AG09319 (cell line): ENCODE measurements at regions not wholly inside any gene's neighbourhood (a gene's known extent, or its start where the extent isn't known, plus 50 kb on each side); places are given as distances from the start of the nearest gene placed in this dataset.

Experiments used
- DNase-seq: peaks from one replicate; pipeline ENCODE4 v3.0.0-alpha.2; 2010; ENCODE audit warnings: low read depth; ENCODE audit errors: extremely low read depth
- TF ChIP-seq, protein P1 (sequence below): IDR thresholded peaks from 2 replicates; pipeline ENCODE4 v1.5.1; 2011; ENCODE audit warnings: low read depth, mild to moderate bottlenecking, inconsistent platforms, low read length, moderate library complexity

DNA sequence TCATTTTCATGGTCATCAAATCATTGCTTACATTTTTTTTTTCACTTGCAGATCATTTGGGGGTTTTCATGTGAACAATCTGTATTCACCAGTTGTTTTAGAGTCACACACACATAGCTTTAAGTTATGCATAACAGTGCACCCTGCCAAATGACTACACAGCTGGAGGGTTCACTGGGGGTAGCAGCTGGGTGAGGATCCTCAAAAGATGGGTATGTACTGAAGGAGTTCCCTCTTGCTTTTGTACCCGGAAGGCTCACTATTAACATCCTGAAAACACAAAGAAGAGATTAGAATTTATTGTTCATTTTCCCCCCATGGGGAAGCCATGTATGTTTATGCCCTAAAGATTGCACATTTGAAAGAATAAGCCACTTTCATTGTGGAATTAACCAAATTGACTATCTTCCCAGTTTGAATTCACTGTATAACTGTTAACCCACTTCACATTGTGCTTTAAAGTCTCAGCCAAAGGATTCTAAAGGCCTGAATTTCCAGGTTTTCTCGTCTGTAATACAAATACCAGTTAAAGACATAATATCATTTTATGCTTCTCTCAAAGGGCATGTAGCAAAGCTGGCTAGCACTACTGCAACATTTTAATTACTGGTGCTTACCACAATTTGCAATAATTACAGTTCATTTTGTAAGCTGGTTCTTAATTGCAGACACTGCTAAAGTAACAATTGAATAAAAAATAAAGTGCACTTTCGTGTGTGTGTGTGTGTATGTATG lies 466.4 kb upstream of the MEF2C start:
- TF ChIP-seq, protein P1, sequence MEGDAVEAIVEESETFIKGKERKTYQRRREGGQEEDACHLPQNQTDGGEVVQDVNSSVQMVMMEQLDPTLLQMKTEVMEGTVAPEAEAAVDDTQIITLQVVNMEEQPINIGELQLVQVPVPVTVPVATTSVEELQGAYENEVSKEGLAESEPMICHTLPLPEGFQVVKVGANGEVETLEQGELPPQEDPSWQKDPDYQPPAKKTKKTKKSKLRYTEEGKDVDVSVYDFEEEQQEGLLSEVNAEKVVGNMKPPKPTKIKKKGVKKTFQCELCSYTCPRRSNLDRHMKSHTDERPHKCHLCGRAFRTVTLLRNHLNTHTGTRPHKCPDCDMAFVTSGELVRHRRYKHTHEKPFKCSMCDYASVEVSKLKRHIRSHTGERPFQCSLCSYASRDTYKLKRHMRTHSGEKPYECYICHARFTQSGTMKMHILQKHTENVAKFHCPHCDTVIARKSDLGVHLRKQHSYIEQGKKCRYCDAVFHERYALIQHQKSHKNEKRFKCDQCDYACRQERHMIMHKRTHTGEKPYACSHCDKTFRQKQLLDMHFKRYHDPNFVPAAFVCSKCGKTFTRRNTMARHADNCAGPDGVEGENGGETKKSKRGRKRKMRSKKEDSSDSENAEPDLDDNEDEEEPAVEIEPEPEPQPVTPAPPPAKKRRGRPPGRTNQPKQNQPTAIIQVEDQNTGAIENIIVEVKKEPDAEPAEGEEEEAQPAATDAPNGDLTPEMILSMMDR = no peak
- DNase-seq = no peak

DNA sequence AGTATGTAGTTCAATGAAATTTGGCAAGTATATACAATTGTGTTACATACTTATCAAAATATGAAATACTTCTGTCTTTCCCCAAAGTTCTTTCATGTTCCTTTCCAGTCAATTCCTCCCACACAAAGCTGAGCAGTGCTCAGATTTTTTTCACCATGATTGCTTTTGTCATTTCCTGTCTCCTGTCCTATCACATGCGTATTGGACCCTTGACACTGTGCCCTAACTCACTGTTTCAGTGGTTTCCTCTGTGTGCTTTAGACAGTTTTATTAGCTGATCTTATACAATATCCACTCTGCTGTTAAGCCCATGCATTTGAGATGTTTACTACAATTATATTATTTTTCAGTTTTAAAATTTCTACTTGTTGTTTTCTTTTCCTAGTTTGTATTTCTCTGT lies 463.6 kb upstream of the MEF2C start:
- DNase-seq = no peak
- TF ChIP-seq, protein P1 = no peak

DNA sequence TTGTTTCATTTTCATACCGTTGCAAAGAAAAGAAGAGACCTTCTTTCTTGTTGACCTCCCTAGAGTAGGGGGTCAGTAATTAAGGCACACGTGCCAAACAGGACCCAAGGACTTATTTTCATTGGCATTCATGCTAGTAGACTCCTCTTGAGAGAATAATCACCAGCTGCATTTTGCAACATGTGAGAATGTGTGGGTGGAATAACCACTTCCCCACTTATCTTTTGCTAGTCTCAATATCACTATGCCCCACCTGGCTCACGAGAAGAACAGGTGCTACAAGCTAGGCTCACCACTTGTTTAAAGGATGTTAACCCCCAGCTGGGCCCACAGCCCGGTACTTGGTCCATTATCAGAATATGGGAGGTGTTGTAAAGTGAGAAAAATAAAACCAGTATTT lies 460.7 kb upstream of the MEF2C start:
- TF ChIP-seq, protein P1 = no peak
- no peak for DNase-seq

DNA sequence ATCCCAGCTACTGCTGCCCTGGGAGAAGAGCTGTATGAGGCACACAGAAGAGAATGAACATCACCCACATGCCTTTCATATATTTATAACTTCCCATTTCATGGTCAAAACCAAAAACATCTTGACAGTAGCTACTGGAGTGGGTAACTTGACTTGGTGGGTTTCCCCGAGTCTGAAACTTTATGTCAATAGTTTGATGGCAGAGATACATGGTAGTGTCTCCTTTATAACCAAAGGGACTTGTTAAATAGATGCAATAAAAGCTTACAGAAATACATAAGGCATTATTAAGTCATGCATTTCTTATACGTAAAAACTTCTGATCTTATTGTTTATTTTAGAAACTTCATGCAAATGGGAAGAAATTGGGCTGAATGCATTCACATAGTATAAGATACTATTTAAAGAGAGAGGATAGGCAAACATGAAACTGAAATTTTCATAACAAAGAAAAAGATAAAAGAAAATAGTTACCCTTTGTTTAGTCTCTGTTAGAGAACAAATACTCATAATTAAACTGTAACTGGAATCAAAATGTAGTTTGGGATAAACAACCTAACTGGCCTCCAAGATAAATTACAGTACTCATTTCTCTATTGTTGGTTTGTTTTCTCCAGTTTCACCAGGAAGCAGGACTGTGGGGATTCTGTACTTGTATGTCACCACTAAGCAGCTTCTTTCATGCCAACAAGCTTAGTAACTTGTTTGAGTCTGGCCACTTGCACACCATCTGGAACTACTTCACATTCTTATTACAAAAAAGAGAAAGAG lies 459.3 kb upstream of the MEF2C start:
- DNase-seq = peak; percentile 71

DNA sequence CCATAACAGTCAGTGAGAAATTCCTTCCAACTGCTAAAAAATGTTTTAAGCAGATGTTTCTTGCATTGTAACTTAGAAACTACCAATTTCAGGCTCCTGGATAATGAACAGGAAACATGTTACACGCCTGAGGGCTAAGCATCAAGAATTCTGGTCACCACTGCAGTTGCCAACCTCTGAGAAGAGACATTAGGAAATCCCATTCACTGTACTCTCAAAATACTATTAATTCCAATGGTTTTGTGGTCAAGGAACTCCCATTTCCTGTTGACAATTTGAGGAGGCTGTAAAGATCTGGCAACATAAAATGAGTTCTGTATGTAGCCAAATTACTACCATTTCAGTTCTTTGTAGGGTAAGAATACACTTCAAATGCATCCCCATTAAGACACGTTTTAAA lies 456.0 kb upstream of the MEF2C start:
- peak; percentile 51 for DNase-seq

More for the DNA sequence above, 459.3 kb upstream of the MEF2C start:
- TF ChIP-seq, protein P1 = no peak

DNA sequence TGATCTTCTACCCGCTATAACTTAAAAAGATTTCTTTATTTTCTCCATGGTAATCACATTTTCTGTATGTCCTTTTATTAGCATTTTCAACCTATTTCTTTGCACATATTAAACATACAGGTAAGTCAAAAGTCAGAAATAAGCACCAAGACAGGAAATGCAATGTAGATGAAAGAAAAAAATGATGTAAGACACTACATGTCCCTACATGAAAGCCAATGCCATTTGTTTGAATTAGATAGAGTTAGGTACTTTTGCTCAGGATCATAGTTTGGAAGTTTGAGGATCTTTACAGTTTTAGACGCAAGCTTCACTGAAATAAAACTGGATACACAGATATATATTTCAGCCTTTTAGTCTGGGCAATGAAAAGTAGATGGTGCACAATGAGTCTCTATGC lies 453.1 kb upstream of the MEF2C start:
- TF ChIP-seq, protein P1 = no peak
- DNase-seq = no peak

More for the DNA sequence above, 456.0 kb upstream of the MEF2C start:
- TF ChIP-seq, protein P1 = no peak

DNA sequence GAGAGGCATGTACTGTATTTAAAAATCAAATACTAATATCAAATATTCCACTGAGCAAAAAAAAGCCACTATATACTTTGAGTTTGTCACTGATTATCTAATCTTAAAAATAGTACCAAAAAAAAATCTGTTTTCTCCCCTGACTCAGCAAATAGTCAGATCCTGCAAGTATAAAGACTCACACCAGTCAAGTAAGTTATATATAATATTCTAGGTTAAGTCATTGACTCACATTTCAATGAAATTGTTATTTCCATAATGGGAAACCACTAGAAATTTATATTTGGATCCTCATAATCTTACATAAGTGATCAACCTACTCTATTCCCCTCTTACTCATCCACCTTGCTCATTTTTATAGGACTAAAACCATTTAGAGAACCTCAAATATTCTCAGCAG lies 447.2 kb upstream of the MEF2C start:
- no peak for DNase-seq
- TF ChIP-seq, protein P1 = no peak
